22Rv1 (cell line): ENCODE measurements at regions not wholly inside any gene's neighbourhood (a gene's known extent, or its start where the extent isn't known, plus 50 kb on each side); places are given as distances from the start of the nearest gene placed in this dataset.

ENCODE experiments used
- H3K27ac ChIP-seq: fragments of 450-650 bp; 2 replicates; pipeline ENCODE4 v1.5.1; 2017
- ZFX ChIP-seq: fragments of 450-650 bp; IDR thresholded peaks from 2 replicates; pipeline ENCODE4 v1.6.1; 2017; ENCODE audit warnings: antibody characterized with exemption, borderline replicate concordance
- TF ChIP-seq, protein P1 (sequence below): fragments of 450-650 bp; IDR thresholded peaks from 2 replicates; pipeline ENCODE4 v1.5.1; 2017; ENCODE audit warnings: mild to moderate bottlenecking

DNA sequence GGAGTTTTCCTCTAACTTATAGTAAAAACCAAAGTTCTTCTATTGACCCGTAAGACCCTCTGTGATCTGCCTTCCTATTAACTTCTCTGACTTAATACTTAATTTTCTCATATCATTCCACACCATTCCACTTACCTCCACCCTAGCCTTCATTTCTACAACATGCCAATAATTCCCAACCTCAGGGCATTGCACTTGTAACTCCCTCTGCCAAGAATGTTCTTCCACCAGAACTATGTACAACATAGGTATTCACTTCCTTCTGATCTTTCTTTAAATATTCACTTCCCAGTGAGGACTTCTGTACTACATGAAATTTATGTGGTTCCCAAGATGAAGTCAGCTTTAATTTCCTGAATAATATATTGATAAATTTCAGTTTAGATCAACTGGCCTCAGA is 531.7 kb downstream of the LRFN5 start:
- H3K27ac ChIP-seq, result no peak overlapping the region
- TF ChIP-seq, protein P1, sequence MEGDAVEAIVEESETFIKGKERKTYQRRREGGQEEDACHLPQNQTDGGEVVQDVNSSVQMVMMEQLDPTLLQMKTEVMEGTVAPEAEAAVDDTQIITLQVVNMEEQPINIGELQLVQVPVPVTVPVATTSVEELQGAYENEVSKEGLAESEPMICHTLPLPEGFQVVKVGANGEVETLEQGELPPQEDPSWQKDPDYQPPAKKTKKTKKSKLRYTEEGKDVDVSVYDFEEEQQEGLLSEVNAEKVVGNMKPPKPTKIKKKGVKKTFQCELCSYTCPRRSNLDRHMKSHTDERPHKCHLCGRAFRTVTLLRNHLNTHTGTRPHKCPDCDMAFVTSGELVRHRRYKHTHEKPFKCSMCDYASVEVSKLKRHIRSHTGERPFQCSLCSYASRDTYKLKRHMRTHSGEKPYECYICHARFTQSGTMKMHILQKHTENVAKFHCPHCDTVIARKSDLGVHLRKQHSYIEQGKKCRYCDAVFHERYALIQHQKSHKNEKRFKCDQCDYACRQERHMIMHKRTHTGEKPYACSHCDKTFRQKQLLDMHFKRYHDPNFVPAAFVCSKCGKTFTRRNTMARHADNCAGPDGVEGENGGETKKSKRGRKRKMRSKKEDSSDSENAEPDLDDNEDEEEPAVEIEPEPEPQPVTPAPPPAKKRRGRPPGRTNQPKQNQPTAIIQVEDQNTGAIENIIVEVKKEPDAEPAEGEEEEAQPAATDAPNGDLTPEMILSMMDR, result no peak
- no peak for TF ChIP-seq ZFX

DNA sequence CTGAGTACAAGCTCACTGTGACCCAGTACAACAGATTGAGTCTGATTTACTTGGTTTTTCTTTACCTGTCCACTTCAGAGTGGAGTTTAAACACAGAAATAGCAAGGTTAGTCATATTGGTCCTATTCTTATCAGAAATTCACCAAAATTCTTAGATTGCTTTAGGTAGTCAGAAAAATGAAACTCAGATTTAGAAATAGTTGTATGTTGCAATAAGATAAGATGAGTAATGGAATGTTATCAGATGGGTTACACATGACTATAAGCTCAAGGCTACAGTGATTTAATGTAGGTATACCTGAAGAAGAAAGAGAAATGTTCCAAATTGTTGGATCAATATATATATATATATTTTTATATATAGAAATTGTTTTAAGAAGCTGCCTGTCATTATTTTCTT is 524.1 kb downstream of the LRFN5 start:
- no peak for TF ChIP-seq ZFX
- TF ChIP-seq, protein P1, result no peak
- no peak overlapping the region for H3K27ac ChIP-seq

DNA sequence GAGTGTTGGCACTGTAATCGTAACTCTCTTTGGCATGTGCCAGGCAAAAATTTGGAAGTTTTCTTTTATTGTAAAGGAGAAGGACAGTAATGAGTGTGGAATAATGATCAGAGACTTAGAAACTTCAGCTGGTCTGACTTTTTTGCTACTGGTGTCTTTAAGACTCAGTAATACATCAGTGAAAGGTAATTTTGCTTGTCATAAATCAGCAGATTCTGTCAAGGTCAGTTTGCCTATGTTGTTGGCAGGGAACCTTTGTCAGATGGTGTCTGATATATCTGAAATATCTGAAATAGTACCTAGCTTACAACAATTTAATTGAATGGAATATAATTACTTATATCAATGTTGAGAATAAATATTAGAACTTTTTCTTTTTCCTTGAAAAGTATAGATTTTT is 516.9 kb downstream of the LRFN5 start:
- no peak overlapping the region for H3K27ac ChIP-seq
- no peak for TF ChIP-seq ZFX
- TF ChIP-seq, protein P1, result no peak

DNA sequence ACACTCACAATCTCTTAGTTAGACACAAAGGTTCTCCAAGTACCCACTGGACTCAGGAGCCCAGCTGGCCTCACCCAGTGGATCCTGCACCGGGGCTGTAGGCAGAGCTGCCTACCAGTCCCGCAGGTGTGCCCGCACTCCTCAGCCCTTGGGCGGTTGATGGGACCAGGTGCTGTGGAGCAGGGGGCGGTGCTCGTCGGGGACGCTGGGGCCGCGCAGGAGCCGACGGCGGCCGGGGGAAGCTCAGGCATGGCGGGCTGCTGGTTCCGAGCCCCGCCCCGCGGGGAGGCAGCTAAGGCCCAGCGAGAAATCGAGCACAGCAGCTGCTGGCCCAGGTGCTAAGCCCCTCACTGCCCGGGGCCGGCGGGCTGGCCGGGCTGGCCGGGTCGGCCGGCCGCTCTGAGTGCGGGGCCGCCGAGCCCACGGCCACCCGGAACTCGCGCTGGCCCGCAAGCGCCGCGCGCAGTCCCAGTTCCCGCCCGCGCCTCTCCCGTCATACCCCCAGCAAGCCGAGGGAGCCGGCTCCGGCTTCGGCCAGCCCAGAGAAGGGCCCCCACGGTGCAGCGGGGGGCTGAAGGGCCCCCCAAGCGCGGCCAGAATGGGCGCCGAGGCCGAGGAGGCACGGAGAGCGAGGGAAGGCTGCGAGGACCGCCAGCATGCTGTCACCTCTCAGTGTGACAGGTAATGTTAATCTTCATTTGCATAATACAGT is 506.8 kb downstream of the LRFN5 start:
- TF ChIP-seq, protein P1, result no peak
- TF ChIP-seq ZFX, result no peak
- no peak overlapping the region for H3K27ac ChIP-seq

DNA sequence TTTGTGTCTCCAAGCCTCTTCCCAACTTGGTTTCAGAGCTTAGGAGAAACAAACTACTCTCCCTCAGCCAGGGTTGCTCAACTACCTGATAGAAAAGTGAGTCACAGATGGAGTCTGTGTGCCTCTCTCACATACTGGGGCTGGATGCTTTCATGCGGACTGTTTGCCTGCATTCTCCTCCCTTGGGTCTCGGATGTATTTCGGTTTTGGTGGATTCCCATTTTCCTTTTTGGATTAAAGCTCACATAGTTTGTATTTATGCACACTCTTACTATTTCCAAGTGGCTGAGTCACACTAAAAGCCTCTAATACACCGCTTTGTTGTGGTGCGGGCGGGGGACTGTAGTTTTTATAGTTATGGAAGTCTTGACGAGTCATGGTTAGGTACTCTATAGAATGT is 505.4 kb downstream of the LRFN5 start:
- no peak overlapping the region for H3K27ac ChIP-seq
- TF ChIP-seq ZFX, result no peak
- TF ChIP-seq, protein P1, result no peak

DNA sequence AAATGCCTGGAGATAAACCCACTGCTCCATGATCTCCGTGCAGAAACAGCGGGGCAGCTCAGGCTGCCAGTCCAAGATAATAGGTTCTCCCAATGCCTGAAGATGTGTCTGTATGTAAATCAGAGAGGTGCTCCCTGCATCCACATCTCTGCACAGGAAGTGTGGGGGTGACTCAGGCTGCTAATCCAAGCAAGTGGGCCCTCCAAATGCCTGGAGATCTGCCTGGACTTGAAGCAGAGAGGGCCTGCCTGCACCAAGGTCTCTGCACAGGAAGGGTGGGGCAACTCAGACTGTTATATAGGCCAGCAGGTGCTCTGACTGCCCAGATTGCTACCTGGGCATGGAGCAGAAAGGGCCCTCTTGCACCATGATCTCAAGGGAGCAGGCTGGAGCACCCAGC is 504.7 kb downstream of the LRFN5 start:
- H3K27ac ChIP-seq, result no peak overlapping the region

DNA sequence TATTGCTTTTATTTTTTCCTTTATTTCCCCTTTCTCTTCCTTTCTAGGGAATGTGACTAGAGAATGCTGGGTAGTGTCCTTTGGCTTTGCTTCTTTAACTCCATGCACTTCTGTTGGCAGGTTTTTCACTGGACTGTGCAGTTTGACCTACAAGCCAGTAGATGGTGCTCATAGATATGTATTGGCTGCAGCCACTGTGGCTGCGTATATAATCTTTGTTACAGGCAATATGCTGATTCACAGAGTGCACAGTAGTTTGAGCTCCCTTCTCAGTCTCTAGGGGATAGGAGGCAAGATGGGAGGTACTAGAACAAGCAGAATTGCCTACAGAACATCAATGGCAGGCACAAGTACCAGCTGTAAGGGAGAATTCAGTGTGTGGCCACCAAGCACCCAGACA is 503.5 kb downstream of the LRFN5 start:
- TF ChIP-seq, protein P1, result peak; percentile 63
- no peak for TF ChIP-seq ZFX

More for the DNA sequence above, 504.7 kb downstream of the LRFN5 start:
- TF ChIP-seq, protein P1, result no peak
- TF ChIP-seq ZFX, result no peak

More for the DNA sequence above, 503.5 kb downstream of the LRFN5 start:
- no peak overlapping the region for H3K27ac ChIP-seq
